ENCODE measurements at regions not wholly inside any gene's neighbourhood (a gene's known extent, or its start where the extent isn't known, plus 50 kb on each side); places are given as distances from the start of the nearest gene placed in this dataset.

DNA sequence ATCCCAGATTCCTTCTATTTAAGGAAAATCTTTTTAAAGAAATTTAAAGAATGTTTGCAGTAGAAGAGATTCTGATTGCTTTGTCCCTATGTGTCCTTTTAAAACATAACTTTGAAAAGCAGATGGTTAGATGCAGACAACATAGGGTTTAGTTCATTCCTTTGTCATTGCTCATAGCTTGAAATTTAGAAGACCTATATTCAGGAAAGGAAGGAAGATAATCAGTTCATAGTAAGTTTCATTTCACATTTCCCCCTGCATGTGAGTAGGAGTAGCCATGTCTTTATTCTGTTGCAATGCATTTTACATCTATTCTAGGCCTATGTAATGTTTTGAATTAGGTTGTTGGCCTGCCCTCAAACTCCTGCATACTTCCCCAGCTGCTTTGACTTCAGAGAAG, 197.9 kb upstream of the GRIK2 start:
- ChIA-PET POLR2A (no interaction called here), CTCF (no interaction called here), RAD21 (ENCODE audit: low non-redundant PET in 1 of 2, low total read pairs in 2 of 2, uncharacterized antibody in 2 of 2, unreplicated experiment in 2 of 2) (no interaction called here)
- Histone ChIP-seq H2AFZ (ENCODE audit: low read depth, low read length, poor library complexity, severe bottlenecking) (no peak overlapping the region), H3K9me3 (ENCODE audit: control insufficient read depth in 1 of 2, insufficient read depth in 1 of 2, low read depth in 1 of 2, low read length in 2 of 2) (no peaks in the 10 kb centered on the region), H3K4me3 (replicated peaks in 1 of 2; ENCODE audit: low read depth in 1 of 2, low read length in 2 of 2) (no peak overlapping the region), H3K27me3 (ENCODE audit: insufficient read depth, low read length) (no peaks in the 10 kb centered on the region), H3K79me2 (ENCODE audit: insufficient read depth, low read length) (no peaks in the 10 kb centered on the region), H3K36me3 (ENCODE audit: control insufficient read depth in 1 of 2, insufficient read depth in 2 of 2, low read length in 2 of 2) (no peaks in the 10 kb centered on the region), H3K4me2 (ENCODE audit: low read length) (no peak overlapping the region), H3K4me1 (ENCODE audit: control insufficient read depth in 1 of 2, insufficient read depth in 2 of 2, low read length in 2 of 2) (no peaks in the 10 kb centered on the region), H4K20me1 (ENCODE audit: insufficient read depth) (no peaks in the 10 kb centered on the region), H3K9ac (ENCODE audit: low read length) (no peak overlapping the region), H3K9me2 (ENCODE audit: insufficient read depth) (no peaks in the 10 kb centered on the region), H3K27ac (ENCODE audit: low read depth, low read length) (no peak overlapping the region)
- no peak for ATAC-seq
- intact Hi-C loops (cut with micrococcal nuclease) = no loop called here
- BruUV-seq (replicated peaks) = no TSS peak
- no peak for TF ChIP-seq ELF1 (IDR thresholded peaks at IDR 0.05; ENCODE audit: borderline replicate concordance, low read depth)
- TF ChIP-seq, protein P1, sequence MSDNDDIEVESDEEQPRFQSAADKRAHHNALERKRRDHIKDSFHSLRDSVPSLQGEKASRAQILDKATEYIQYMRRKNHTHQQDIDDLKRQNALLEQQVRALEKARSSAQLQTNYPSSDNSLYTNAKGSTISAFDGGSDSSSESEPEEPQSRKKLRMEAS (IDR thresholded peaks at IDR 0.05) = no peak
- no peak for TF ChIP-seq SIN3A (IDR thresholded peaks at IDR 0.05; ENCODE audit: low read depth)
- TF ChIP-seq SP1 (IDR thresholded peaks at IDR 0.05; ENCODE audit: low read depth) = no peak
- no peak for TF ChIP-seq EZH2 (IDR thresholded peaks at IDR 0.05)
- TF ChIP-seq POLR2AphosphoS5 (IDR thresholded peaks at IDR 0.05; ENCODE audit: low read depth, low read length) = no peak
- no peak for DNase-seq (ENCODE audit: low read depth, low spot score)

DNA sequence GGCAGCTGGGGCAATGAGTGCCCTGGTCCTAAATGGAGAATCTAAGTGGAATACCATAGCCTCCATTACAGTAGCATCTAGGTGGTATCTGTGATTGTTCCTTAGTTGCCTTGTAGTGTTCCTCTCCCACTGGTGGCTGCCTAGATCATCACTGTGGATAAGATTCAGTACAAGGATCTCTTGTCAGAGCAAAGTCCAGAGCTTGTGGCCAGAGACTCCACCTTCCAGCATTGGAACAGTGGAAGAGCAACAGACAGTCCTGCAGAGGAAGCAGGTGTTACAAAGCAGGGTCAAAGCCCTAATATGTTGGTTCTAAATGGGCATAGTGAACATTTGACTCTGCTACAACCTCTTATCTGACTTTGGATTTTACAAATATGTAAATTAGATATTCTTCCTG, 194.1 kb upstream of the GRIK2 start:
- ATAC-seq = no peak
- Histone ChIP-seq H3K4me2 (ENCODE audit: low read length) (no peak overlapping the region), H3K27me3 (ENCODE audit: insufficient read depth, low read length) (no peaks in the 10 kb centered on the region), H3K4me3 (replicated peaks in 1 of 2; ENCODE audit: low read depth in 1 of 2, low read length in 2 of 2) (no peak overlapping the region), H3K9me2 (ENCODE audit: insufficient read depth) (no peaks in the 10 kb centered on the region), H3K27ac (ENCODE audit: low read depth, low read length) (no peak overlapping the region), H4K20me1 (ENCODE audit: insufficient read depth) (no peaks in the 10 kb centered on the region), H3K9ac (ENCODE audit: low read length) (no peak overlapping the region), H3K4me1 (ENCODE audit: control insufficient read depth in 1 of 2, insufficient read depth in 2 of 2, low read length in 2 of 2) (no peaks in the 10 kb centered on the region), H3K9me3 (ENCODE audit: control insufficient read depth in 1 of 2, insufficient read depth in 1 of 2, low read depth in 1 of 2, low read length in 2 of 2) (no peaks in the 10 kb centered on the region), H2AFZ (ENCODE audit: low read depth, low read length, poor library complexity, severe bottlenecking) (no peak overlapping the region), H3K36me3 (ENCODE audit: control insufficient read depth in 1 of 2, insufficient read depth in 2 of 2, low read length in 2 of 2) (no peaks in the 10 kb centered on the region), H3K79me2 (ENCODE audit: insufficient read depth, low read length) (no peaks in the 10 kb centered on the region)
- ChIA-PET RAD21 (ENCODE audit: low non-redundant PET in 1 of 2, low total read pairs in 2 of 2, uncharacterized antibody in 2 of 2, unreplicated experiment in 2 of 2) (no interaction called here), CTCF (no interaction called here), POLR2A (no interaction called here)
- TF ChIP-seq SIN3A (IDR thresholded peaks at IDR 0.05; ENCODE audit: low read depth) = no peak
- TF ChIP-seq, protein P2, sequence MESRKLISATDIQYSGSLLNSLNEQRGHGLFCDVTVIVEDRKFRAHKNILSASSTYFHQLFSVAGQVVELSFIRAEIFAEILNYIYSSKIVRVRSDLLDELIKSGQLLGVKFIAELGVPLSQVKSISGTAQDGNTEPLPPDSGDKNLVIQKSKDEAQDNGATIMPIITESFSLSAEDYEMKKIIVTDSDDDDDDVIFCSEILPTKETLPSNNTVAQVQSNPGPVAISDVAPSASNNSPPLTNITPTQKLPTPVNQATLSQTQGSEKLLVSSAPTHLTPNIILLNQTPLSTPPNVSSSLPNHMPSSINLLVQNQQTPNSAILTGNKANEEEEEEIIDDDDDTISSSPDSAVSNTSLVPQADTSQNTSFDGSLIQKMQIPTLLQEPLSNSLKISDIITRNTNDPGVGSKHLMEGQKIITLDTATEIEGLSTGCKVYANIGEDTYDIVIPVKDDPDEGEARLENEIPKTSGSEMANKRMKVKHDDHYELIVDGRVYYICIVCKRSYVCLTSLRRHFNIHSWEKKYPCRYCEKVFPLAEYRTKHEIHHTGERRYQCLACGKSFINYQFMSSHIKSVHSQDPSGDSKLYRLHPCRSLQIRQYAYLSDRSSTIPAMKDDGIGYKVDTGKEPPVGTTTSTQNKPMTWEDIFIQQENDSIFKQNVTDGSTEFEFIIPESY (IDR thresholded peaks at IDR 0.05; ENCODE audit: extremely low read depth, insufficient replicate concordance, low read length) = no peak
- TF ChIP-seq, protein P3, sequence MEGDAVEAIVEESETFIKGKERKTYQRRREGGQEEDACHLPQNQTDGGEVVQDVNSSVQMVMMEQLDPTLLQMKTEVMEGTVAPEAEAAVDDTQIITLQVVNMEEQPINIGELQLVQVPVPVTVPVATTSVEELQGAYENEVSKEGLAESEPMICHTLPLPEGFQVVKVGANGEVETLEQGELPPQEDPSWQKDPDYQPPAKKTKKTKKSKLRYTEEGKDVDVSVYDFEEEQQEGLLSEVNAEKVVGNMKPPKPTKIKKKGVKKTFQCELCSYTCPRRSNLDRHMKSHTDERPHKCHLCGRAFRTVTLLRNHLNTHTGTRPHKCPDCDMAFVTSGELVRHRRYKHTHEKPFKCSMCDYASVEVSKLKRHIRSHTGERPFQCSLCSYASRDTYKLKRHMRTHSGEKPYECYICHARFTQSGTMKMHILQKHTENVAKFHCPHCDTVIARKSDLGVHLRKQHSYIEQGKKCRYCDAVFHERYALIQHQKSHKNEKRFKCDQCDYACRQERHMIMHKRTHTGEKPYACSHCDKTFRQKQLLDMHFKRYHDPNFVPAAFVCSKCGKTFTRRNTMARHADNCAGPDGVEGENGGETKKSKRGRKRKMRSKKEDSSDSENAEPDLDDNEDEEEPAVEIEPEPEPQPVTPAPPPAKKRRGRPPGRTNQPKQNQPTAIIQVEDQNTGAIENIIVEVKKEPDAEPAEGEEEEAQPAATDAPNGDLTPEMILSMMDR (IDR thresholded peaks at IDR 0.05 in 2 of 3, conservative IDR thresholded peaks at IDR 0.05 in 1 of 3; ENCODE audit: borderline replicate concordance in 1 of 3, insufficient read depth in 1 of 3, low read depth in 2 of 3, low read length in 2 of 3) = no peak
- no peak for TF ChIP-seq JUND (IDR thresholded peaks at IDR 0.05)
- no peak for TF ChIP-seq EZH2 (IDR thresholded peaks at IDR 0.05)
- no peak for TF ChIP-seq EGR1 (IDR thresholded peaks at IDR 0.05; ENCODE audit: low read depth)
- no peak for TF ChIP-seq TCF7L2 (IDR thresholded peaks at IDR 0.05; ENCODE audit: borderline replicate concordance, extremely low read depth, insufficient read depth, insufficient read length)
- TF ChIP-seq ZNF274 (IDR thresholded peaks at IDR 0.05; ENCODE audit: low read depth, low read length) = no peak
- TF ChIP-seq CEBPB (IDR thresholded peaks at IDR 0.05; ENCODE audit: low read depth) = no peak
- TF ChIP-seq FOSL1 (IDR thresholded peaks at IDR 0.05; ENCODE audit: low read depth) = no peak
- no peak for TF ChIP-seq RAD21 (IDR thresholded peaks at IDR 0.05; ENCODE audit: low read depth)
- intact Hi-C loops (cut with micrococcal nuclease) = no loop called here
- no TSS peak for BruUV-seq (replicated peaks)
- DNase-seq (ENCODE audit: low read depth, low spot score) = no peak

All from HCT116 (cell line).